ENCODE measurements at regions not wholly inside any gene's neighbourhood (a gene's known extent, or its start where the extent isn't known, plus 50 kb on each side); places are given as distances from the start of the nearest gene placed in this dataset.
"Not testable (repeated sequence)": the region's sequence is repeated elsewhere in the genome, so short reads cannot be mapped to it uniquely, and the experiment has no call there.

DNA sequence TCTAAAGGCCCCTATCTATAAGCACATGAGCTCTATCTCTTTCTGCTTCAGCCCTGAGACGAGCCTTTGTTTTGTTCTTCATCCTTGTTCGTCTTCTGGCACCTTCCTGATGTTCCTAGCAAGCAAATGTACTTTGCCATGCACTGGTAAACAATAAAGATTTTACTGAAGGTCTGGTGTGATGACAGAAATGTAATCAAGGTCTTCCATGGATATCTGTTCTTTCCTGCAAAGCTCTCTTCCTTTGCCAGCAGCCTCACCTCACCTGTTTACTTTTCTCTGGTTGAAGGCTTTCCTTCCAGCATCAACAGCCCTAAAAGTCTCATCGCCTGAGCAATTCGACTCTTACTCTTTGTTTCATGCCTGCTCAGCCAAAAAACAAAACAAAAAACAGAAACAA lies 330.3 kb downstream of the PCNX1 start:
- no peak for DNase-seq (ENCODE audit: extremely low read depth, low read depth)

DNA sequence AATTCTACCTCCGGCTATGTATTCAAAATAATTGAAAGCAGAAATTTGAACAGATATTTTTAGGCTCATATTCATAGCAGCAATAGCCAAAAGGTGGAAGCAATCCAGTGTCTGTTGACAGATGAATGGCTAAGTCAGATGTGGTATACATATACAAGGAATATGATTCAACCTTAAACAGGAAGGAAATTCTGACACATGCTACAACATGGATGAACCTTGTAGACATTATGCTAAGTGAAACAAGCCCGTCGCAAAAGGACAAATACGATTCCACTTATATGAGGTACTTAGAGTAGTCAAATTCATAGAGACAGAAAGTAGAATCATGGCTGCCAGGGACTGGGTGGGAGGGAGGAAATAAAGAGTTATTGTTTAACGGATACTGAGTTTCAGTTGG lies 331.6 kb downstream of the PCNX1 start:
- no peak for DNase-seq (ENCODE audit: extremely low read depth, low read depth)

DNA sequence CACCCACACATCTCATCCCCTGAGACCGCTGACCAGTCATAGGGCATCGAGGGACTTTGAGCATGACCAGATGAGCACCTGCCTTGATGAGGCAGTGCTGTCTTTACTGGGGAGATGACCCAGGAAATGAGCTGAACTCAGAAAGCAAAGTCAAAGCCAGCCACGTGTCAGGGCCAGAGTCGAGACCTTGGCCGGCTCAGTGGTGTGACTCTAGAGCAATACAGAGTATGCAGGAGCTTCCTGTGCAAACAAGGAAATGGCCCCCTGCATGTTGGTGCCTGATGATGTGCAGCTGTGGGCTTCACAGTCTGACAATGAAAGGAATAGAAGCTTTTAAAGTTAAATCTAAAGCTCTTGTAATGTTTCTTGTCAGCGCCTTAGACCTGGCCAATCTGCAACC lies 332.9 kb downstream of the PCNX1 start:
- no peak for DNase-seq (ENCODE audit: extremely low read depth, low read depth)

DNA sequence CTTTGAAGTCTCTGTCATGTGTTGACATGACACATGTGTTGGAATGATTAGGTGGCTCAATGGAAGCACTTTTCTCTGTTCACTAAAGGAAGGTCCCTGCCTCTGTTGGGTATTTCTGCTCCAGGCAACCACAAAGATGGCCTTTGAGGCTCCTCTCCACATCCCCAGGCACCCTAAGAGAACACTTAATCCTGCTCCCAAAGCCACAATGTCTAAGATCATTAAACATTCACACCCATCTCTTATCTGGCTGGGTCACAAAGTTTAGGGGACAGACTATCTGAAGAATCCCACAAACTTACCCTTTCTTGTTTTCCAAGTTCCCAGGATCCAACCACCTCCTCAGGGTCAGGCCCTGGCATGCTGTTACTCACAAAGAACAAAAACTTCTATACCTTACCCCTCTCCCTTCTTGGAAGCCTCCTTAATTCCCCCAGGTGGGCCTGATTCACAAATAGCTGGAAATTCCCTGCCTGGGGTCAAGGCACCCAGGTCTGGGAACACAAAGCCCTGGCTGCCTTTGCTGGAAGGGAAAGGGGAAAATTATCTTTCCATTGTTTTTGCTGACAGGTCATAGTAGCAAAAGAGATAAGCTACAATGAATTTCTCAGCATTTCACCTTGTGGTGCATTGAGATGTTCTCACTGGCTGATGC lies 333.7 kb downstream of the PCNX1 start:
- DNase-seq (ENCODE audit: extremely low read depth, low read depth) = no peak

DNA sequence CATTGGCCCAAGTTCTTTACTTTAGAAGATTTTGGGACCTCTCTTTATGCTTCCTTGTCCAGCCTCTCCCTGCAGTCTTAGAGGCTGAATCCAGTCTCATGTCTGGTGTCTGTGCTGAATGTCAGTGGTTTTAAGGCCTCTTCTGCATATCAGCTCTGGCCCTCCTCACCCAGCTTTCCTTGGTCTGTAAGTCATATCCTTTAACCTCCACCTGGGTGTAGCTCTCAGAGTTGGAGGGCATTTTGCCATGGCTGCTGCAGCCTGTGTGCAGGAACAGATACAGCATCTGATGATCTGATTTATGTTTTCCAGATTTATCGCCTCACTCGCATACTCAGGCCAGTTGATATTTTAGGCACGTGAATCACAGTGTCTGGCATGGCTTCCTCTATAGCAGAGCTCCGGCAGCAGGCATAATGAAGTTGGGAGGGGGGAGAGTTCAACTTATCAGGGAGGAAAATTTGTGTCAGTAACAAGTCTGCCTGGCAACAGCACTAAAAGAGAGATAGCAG lies 335.0 kb downstream of the PCNX1 start:
- DNase-seq (ENCODE audit: extremely low read depth, low read depth) = no peak

DNA sequence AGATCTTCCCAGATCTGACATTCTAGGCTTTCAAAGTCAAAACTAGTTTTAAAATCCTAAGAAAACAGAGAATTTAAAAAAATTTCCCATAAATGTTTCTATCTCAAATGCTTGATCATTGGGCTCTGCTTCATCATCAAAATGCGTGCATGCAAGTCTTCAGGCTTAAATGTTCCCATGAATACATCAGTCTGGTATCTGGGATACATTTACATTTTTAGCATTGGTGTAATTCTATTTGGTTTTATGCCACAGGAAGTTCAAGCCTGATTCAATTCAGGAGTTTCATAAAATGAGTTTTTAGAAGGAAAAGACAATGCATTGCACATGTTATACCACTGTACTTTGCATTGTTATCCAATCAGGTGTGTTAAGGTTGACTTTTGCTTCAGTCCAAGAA lies 336.4 kb downstream of the PCNX1 start:
- DNase-seq (ENCODE audit: extremely low read depth, low read depth) = no peak

DNA sequence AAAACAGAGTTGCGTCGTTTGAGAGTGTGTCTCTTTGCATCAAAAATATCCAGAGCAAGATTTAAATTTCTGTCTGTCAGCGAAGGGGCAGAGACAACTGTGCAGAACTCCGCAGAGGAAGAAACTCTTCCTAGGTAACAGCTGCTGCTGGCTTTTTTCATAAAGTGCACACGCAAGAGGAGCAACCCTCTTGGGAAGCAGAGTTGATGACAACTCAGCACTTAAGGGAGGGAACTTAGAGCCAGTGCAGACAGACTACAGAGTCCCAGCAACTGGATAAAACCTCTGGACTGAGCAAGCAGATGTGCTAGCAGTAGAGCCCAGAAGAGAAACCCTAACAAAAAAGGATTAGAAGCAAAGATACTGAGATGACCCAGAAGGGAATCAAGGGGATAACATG lies 337.1 kb downstream of the PCNX1 start:
- no peak for DNase-seq (ENCODE audit: extremely low read depth, low read depth)

DNA sequence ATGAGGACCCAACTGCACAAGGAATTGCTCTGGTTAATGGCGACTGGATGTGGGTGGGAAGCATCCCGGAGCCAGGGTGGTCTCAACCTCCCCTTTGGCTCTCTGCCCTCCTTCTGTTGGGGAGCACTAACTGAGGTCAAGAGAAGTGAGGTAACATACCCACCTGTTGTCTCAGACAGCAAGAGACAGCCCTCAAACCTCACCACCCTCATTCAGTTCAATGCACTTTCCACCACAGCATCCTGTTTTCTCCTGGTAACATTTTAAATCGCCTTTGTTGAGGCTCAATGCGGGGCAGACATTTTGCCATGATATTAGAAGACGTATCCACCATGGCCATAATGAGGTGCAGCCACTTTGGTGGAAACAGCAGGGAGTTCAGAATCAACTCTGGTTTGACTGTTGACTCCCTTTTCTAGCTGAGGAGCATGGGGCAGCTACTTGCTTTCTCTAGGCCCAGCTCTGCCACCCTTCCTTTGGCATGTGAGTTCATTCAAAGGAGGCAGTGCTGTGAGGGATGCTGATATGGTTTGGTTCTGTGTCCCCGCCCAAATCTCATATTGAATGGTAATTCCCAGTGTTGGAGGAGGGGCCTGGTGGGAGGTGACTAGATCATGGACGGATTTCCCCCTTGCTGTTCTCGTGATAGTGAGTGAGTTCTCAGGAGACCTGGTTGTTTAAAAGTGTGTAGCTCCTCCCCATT lies 338.6 kb downstream of the PCNX1 start:
- DNase-seq (ENCODE audit: extremely low read depth, low read depth) = no peak

DNA sequence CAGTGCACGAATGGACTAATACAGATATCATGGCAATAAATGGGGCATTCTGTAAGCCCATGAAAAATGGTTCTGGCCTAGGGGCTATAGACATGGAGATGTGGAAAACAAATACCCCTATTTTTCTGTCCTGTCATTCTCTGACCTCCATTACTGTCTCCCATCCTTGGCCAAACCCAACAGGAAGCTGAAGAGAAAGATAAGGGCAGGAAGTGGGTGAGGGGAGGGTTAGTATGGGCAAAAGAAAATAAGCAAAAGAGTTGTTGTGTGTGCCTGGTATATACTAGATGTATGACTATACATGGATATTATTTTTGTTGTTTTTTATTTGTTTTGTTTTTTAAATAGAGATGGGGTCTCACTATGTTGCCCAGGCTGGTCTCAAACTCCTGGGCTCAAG lies 339.3 kb downstream of the PCNX1 start:
- DNase-seq (ENCODE audit: extremely low read depth, low read depth) = no peak

DNA sequence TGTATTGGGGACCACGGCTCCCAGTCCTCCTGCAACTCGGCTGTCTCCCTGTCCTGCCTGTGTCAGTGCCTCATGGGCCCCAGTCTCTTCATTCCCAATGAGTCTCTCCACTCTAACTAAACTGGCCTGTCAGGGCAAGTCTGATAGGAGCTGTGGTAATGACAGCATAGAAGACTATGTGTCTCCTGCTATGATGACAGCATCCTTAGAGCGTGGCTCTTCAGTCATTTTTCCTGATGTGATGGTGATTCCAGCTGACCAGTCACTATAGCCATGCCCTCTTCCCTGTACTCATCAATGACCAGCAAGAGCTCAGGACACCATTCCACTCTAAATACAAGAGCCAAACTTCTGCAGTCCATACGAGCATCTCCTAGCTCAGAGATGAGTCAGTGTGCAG lies 339.8 kb downstream of the PCNX1 start:
- DNase-seq (ENCODE audit: extremely low read depth, low read depth) = no peak

DNA sequence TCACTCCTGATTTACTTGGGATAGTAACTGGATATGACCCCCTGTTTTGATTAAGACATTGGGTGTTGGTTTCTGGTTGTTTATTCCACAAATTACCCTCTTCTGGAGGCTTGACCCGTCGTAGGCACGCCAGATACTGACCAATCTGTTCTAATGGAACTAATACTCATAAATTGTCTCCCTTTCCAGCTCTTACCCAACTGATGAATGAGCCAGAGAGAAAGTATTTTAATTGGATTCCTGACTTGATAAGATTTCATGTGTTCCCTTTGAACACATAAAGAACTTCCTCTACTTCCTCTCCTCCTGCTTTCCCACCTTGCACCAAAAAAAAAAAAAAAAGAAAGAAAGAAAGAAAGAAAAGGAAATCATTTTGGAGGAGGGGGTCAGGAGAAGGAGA lies 340.9 kb downstream of the PCNX1 start:
- DNase-seq (ENCODE audit: extremely low read depth, low read depth) = no peak

DNA sequence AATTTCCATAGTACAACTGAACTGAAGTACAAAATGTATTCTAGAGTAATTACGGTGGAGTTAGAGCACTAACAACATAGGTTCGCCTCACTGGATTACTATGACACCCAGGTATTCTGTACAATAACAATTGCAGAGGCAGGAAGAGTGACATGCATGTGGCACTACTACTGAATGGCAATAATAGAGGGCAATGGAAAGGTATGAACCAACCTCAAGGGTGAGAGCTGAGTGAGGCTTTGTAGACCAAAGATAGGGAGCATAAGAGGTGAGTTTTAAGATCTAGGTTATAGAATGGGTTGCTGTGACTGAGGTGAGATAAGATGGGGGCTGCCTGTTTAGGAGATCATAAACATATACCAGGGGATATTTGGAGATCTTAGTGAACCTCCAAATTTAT lies 343.1 kb downstream of the PCNX1 start:
- DNase-seq (ENCODE audit: extremely low read depth, low read depth) = no peak

DNA sequence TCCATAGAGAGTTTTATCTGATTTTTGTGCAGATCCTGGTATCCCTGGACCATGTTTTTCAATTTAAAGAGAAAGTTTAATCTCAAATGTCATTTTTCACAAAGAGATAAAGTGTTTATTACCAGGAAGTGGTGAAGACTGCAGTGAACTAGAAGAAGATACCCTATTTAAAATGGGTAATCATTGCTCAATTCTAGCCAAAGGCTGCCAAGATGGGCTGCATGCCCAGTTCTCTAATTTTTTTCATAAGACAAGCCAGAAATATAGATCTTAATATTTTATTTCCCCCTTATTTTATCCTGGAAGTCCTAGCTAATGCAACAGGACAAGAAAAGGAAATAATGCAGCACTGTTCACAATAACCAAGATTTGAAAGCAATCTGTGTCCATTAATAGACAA lies 343.5 kb downstream of the PCNX1 start:
- no peak for DNase-seq (ENCODE audit: extremely low read depth, low read depth)

DNA sequence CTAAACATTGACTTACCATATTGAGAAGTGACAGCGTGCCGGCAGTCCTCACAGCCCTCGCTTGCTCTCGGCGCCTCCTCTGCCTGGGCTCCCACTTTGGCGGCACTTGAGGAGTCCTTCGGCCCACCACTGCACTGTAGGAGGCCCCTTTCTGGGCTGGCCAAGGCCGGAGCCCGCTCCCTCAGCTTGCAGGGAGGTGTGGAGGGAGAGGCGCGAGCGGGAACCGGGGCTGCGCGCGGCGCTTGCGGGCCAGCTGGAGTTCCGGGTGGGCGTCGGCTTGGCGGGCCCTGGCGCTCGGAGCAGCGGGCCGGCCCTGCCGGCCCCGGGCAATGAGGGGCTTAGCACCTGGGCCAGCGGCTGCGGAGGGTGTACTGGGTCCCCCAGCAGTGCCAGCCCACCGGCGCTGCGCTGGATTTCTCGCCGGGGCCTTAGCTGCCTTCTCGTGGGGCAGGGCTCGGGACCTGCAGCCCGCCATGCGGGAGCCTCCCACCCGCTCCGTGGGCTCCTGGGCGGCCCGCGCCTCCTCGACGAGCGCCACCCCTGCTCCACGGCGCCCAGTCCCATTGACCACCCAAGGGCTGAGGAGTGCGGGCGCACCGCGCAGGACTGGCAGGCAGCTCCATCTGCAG lies 346.9 kb downstream of the PCNX1 start:
- DNase-seq (ENCODE audit: extremely low read depth, low read depth) = not testable (repeated sequence)

DNA sequence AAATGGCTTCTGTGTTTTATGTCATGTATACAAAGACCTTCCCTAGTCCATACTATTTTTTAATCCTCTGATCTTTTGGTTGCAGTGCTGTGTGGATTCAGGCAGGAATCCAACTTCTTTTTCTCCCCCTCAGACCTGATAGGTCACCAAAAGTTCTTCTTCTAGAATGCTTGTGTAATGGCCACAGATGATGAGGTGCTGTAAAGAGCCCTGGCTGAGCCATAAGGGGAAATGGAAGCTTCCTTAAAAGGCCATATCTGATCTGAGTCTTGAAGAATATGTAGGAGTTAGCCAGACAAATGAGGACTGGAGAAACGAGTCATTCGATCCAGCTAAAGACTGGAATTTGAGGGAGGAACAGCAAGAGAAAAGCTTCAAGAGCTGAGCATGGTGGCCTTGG lies 353.9 kb downstream of the PCNX1 start:
- DNase-seq (ENCODE audit: extremely low read depth, low read depth) = no peak

DNA sequence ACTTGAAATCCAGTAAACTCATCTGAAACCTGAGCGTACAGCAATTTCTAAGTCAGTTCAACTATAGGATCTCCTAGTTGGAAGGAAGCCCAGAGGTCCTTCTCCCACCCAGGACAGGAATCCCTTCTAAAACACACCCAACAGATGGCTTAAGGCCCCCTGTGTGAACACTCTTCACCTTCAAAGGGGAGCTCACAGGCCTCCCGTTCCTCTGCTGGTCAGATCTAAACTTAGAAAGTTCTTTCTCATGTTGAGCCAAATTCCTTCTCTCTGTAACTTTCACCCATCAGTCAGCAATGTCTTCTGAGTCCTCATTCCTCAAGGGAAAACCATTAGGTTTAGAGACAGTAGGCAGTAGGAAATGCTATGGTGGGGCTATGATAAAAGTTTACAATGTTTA lies 355.2 kb downstream of the PCNX1 start:
- DNase-seq (ENCODE audit: extremely low read depth, low read depth) = no peak

DNA sequence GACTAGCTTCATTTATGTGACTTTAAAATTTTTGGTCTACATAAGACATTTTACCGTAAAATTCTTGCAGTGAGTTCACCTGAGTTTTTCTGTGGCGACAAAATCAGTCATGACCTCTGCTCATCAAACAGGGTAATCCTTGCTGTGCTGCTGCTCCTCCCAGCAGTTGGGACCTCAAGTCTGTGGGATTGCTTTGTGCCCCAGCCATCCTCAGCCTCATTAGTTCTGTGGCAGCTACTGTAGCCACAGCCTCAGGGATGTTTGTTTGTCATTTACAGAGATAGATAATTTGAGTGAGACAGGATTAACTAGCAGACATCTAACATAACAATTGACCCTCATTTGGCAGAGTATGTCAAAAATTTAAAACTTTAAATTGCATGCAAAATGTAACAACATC lies 357.0 kb downstream of the PCNX1 start:
- DNase-seq (ENCODE audit: extremely low read depth, low read depth) = no peak

DNA sequence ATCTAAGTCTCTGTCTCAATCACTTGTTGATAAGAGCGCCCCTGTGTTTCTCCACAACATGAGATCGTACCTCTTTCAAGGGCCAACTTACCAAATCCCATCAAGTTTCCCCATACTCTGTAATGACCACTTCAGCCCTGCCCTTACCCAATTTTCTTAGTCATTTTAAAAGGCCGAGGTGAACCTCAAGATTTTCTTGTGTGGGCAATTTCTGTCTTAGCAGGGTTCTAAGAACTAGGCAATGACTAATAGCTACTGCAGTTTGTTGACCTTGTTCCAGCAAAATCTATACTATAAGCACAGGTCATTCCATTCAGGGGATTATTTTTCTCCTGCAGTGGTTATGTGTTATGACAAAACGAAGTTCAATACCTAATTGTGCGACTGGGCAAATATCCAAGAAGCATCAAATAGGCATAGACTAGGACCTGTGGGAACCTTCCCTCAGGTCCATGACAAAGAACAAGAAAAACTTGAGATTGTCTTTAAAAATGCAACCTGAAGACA lies 359.8 kb downstream of the PCNX1 start:
- DNase-seq (ENCODE audit: extremely low read depth, low read depth) = no peak

DNA sequence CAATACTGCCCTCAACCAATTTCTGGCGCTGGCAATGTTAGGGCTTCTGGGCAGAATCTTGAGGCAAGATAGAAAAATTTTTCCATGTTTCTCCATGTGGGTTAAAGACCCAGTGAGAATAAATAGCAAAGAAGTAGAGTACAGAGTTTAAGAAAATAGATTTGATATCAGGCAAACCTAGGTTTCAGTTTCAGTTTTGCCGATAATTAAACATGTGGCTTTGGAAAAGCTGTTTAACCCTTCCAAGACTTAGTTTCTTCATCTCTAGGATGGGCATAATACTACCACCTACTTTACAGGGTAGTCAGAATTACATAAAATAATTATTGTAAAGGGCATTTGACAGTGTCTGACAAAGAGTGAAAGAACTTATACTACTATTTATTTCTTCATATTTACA lies 360.4 kb downstream of the PCNX1 start:
- DNase-seq (ENCODE audit: extremely low read depth, low read depth) = no peak

DNA sequence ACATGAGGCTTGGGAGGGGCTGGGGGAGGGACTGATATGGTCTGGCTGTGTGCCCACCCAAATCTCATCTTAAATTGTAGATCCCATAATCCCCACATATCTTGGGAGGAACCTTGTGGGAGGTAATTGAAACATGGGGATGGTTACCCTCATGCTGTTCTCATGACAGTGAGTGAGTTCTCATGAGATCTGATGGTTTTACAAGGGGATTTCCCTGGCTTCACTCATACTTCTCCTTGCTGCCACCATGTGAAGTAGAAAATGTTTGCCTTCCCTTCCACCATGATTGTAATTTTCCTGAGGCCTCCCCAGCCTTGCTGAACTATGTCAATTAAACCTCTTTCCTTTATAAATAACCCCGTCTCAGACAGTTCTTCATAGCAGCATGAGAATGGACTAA lies 362.9 kb downstream of the PCNX1 start:
- no peak for DNase-seq (ENCODE audit: extremely low read depth, low read depth)

DNA sequence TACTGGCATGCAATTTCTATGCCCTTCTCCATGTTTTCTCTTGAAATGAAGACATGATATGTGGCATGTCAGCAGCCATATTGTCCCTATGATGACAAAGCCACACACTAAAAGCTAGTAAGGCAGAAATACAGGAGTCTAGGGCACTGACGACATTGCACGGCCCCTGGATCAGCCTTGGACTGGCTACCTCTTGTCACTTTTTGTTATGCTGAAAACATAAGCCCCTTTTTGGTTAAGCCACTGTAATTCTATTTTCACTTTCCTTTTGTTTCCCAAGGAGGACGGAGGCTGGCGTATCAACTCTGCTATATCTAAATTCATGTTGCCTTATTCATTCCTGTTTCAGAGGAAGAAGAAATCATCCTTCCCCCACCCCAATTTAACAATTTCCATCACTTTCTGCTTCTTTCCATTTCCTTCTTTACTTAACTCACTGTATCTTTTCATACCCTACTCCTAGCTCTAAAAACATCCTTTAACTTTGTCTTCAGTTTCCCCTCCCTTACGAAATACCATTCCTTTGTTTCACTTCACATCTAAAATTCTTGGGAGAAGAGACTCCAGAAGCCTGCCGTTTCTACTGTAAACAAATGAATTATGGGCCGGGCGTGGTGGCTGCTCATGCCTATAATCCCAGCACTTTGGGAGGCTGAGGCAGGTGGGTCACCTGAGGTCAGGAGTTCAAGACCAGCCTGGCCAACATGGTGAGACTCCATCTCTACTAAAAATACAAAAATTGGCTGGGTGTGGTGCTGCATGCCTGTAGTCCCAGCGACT lies 364.1 kb downstream of the PCNX1 start:
- no peak for DNase-seq (ENCODE audit: extremely low read depth, low read depth)

All from NCI-H460 (cell line).